ENCODE measurements at regions not wholly inside any gene's neighbourhood (a gene's known extent, or its start where the extent isn't known, plus 50 kb on each side); places are given as distances from the start of the nearest gene placed in this dataset.

DNA sequence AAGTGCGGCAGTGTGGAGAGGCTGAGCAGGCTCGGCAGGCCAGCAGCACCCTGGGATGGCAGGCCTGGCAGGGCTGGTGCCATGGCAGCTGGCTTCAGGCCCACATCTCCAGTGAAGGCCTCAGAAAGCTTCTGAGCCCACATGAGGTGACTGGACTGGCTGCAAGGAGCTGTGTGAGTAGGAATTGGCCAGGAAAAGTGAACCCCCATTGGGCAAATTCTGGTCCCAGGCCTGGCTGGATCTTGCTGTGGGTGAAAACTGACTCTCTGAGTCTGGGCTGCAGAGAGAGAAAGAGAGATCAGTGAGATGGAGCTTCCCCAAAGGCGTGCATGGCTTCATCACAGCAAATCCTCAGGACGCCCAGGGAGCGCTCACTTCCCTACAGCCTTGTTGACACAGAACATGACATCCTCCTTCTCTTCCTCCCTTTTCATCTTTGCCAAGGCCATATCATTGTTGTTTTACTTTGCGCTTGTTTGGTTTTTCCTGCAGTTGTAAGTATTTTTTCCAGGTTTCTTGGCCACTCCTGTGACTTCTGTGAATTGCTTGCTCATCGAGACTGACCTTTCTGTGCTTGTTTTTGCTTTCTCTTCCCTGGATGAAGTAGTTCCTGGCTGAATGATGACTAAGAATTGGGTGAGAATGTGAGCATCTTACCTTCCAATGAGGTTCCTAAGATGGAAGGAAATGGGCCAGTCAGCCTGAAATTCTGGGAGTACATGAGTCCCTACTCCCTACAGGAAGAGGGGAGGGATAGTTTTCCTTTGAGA lies 299.1 kb downstream of the TLE3 start:
- no peak for DNase-seq

DNA sequence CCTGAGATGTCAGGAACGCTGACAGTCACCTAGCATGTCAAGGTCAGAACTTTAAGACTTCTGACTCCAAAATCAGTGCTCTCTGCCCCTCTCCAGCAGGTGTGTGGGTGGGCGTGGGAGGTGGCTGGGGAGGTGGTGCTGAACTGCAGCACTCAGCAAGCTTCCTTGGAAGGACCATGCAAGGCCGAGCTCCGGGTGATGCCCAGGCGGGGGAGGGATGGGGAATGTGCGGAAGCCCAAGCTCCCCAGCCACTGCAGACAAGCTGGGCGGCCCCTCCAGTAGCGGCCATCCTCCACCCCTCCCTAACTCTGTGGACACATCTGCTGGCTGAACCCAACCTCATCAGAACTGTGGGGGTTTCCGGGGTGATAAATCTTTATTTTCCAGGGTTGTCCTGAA lies 296.6 kb downstream of the TLE3 start:
- no peak for DNase-seq

DNA sequence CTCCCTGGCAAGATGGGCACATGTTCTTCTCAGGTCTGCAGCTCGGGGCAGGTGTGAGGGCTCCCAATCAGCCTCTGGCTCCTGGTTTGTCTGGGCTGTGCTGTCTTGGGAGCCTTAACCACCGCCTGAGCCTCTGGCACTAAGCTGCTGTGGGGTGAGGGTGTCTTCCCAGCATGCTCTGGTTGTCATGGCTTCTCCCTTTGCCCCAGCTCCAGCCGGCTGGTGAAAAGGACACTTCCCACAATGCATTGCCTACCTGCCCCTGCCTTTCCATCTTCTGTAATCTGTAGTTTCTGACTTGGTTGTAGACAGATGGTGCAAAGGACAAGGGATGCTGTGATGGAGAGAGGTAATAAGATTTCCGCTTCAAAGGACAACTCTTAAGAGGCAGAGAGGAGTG lies 295.3 kb downstream of the TLE3 start:
- DNase-seq, result no peak

DNA sequence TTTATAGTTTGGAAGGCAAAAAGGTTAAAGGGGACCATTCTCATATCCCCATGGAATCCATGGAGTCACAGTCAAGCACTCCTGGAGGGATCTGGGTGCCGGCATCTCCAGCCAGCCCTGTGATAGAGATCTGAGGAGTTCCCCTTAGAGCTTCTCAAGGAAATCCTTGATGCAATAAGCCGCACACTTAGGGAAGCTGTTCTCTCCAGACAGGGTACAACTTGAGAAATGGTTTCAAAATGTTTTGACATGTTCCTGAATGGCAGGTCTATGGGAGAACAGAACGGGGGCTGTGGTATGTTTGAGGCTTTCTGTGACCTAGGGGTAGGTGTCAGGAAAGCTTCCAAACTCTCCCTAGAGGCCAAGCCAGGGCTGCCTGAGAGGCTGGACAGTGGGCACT lies 292.9 kb downstream of the TLE3 start:
- DNase-seq, result no peak

DNA sequence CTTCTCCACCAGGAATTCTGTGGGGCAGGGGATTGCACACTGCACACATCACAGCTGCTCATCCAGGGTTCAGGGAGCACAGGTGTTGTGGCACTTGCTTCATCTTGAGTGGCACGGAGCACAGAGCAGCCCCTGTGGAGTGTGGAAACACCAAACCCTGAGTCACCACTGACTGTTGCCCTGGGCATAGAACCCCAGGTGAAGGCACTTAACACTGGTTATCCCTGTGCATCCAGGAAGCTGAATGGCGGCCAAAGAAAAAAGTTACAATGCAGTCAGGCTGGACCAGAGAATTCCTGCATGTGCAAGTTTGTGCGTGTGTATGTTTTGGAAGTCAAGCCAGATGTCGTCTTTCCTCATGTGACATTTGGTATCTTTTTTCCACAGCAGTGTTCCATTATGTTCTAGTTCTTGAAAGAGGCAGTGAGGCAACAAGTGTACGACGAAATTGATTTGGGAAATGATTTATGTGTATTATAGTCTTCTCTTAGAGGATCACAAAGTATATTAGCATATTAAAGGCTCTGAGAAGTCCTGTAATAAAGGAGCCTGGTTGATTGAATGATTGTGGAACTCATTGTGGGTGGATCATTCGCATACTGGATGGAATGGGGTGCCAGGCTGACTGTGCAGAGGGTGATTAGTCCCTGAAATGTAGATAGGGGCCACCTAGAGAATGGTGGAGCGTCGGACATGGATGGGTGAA lies 292.3 kb downstream of the TLE3 start:
- no peak for DNase-seq

DNA sequence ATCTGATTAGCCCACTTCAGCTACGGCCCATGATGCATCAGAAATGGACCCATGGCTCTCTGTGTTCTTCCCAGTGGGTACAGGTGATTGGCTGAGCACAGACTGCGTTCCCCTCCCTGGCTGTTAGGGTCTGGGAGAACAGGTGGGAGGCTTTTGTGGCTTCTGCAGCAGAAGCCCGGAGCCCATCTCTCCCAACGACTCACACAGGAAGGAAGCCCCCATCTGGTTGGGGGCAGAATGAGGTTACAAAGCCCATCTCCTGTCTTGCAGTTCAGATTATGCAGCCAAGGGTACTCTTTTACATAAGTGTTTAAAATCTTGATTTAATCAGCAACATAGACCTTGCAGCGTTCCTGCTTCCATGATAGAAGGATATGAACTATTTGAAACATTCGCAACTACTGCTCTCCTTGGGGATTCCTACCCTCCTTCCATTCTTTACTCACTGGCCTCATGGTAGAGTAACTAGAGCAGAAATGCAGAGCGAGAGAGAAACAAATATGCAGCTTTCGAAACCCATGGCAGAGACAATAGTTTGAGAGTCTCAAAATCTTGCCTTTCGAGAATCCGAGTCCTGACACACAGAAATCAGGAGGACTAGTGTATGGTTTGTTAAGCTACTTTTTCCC lies 291.3 kb downstream of the TLE3 start:
- DNase-seq, result no peak

DNA sequence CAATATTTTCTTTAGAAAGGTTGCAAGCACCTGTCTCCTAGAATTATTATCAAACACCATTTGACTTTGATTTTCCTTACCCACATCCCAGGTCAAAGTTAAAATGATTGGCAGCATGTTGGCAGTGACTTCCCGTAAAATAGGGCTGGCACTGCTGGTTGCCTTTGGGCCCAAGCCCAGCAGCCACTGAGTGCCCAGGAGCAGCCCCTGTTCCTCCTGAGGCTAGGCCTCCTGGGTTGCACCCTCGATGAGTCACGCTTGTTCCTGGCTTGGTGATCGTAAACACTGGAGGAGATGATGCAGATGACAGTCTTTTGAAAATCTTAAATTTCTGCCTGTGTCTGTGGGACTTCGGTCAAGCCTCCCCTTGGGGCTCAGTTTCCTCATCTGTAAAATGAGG lies 290.0 kb downstream of the TLE3 start:
- no peak for DNase-seq

DNA sequence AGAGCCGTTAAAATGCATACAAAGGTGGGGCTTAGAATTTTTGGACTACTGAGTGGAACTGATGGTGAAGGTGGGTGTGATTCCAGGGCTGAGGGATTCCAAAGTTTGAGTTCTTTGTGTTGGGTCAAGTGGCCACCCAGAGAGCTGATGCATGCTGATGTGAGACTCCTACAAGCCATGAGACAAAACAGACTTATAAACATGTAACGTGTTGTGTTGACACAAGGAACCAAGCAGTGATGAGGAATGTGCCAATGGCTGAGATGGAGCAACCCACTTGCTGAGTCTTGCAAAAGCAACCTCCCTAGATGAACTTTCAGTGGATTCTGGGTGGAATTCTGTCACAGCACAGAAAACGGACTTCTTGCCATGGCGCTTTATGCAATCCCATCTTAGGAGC lies 289.0 kb downstream of the TLE3 start:
- DNase-seq, result no peak

DNA sequence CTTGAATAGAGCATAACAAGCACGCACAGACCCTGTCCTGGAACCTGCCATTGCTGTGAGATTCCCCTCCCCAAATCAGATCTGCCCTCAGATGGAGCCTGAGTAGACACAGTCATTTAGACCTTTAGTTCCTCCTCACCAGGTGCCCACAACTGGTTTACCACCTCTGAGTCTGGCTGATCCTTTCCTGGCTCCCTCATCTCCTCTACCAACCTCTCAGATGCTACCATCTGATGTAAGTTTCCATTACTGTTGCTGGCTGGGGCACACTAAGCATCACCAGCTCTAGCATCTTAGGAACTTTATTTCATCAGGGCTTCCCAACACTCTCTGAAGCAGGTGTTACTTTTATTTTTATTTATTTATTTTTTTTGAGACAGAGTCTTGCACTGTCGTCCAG lies 288.3 kb downstream of the TLE3 start:
- no peak for DNase-seq

DNA sequence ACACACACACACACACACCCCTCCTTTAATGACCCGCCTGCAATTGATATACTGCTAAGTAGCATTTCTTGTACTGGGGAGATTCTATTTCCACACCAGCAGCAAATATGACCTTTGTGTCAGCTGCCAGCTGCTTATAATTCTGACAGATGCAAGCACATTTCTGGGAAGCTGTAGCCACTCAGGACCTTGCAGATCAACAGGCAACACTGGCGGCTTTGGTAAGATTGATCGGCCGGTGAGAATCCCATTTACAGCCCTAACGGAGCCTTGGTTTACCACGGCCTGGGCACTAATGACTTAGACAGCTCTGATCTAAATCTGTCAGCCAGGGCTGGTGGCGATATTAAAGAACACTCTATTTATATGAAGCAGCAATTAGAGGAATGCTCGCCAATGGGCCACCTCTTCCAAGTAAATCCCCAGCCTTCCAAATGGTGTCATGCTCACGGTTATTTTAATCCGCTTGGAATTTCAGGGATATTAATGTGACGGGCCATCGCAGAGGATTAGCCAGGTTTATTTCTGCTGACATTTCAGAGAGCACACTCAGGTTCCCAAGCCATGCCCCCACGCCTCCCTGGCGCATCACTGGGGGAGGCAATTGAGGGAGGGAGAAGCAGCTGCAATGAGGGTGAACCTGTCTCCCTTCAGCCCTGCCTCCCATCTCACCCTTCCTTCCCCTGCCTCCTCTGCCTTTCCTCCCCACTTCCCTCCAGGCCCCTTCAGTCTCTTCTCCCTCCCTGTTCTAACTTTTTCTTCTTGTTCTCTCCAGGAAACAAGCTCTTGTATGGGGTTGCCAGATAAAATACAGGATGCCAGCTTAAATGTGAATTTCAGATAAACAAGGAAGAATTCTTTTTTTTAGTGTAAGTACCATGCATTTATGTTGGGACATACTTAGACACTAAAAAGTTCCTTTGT lies 287.0 kb downstream of the TLE3 start:
- DNase-seq, result no peak

DNA sequence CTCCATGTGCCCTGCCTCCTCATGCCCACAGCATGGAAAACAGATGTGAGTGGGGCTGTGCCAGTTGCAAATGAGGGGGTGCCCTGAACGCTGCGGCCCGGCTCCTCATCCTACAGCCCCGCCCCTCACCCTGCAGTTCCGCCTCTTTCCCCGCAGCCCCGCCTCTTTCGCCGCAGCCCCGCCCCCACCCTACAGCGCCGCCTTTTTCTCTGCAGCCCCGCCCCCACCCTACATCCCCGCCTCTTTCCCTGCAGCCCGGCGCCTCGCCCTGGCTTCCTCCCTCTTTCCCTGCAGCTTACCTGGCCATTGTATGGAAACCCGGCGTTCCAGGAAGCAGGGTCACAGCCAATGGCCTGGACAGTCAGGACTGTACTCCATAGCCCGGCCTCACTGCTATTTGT lies 284.9 kb downstream of the TLE3 start:
- no peak for DNase-seq

DNA sequence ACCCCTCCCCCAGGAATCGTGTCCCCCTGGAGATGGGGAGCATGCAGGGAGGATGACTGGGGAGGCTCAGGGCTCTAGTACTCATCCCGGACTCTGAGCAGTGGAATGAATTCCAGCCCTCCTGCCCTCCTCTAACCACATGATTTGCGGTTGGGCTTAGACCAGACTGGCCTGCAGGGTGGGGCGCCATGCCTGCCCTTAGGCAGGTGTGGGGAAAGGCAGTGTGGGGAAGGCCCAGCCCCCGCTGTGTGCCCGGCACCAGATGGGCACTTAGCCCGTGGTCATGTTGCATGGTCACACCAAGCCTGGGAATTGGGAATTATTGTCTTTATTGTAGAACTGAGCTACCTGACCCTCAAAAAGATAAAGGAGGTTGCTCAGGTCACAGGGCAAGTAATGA lies 283.8 kb downstream of the TLE3 start:
- DNase-seq, result no peak

DNA sequence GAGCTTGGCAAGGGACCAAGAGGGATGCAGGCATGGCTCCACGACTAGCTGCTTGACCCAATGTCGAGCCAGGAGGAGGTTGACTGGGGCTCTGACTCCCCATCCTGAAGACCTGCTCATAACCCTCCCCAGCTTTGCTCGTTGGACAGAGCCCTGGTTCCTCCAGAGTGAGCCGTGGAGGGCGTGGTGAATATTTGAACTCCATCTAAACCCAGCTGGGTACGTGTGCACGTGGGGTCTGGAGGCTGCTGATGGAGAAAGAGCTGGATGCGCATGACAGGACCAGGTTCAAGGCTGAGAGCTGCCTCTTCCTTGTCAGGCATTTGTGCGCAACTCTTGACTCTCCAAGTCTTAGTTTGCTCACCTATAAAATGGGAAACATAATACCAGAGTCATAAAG lies 282.8 kb downstream of the TLE3 start:
- DNase-seq, result no peak

DNA sequence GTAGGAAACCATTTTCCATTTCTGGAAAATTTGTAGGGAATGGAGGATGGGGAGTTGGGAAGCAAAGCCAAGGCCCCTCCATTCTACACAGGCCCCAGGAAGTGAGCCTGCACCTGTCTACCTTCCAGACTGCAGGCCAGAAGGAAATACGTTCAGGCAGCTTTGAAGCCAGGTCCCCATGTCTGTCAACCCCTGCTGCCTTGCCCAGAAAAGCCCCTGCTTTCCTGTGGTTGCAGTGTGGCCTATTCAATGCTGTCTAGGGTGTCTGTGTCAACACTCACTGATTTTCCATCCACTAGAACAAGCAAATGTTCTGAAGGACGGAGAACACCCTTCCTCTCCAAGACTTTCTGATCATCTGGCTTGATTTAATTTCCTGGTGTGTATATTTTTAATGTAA lies 281.9 kb downstream of the TLE3 start:
- no peak for DNase-seq

DNA sequence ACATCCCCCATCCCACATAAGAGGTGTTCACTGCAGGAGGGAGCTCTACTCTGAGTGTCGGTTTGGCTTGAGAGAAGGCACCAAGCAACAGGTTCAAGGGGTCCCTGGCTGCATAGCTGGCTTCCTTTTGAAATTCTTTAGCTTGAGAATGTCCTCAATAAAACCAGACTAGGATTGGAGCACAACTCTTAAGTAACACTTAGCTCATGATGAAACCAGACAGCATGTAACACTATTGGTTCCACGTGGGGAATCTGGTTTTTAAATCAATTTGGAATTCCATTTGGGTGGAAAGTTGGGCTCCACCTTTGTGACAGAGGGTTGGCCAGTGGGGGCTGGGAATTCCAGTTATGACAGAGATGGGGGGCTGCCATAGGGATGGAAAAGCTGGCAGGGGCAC lies 281.2 kb downstream of the TLE3 start:
- DNase-seq, result no peak

DNA sequence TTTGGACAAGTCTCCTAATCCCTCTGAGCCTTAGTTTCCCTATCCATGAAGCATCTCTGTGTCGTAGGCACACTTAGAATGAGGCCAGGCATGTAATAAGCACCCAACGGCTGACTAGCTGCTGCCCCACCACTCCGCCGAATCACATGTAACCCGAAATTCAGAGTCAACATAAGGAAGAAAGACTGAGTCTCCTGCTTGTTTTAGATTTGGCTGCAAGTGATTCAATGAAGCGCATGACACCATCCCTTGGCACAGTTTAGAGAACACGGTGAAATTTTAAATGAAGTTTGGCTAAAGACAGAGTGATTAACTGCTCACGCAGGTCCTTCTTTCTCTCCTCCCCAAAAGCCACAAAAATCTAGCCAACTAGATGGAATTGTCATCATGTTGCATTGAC lies 279.2 kb downstream of the TLE3 start:
- DNase-seq, result no peak

DNA sequence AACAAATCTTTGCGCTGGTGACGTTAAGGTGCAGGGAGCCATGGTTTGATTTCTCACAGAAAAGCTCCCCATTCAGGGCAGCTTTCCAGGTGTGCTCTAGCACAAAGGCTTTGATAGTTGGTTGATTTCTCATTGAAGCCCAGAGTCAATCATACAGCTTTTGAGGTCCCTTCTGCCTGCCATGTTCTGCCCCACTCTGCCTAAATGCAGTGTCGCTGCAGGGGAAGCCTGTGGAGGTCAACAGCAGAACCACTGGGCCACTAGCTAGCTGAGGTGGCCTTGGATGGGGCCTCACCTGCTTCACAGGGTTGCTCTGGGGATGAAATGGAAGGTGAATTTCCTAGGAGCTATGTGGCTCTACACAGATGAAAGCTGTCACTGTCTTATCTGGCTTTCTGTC lies 278.3 kb downstream of the TLE3 start:
- DNase-seq, result no peak

DNA sequence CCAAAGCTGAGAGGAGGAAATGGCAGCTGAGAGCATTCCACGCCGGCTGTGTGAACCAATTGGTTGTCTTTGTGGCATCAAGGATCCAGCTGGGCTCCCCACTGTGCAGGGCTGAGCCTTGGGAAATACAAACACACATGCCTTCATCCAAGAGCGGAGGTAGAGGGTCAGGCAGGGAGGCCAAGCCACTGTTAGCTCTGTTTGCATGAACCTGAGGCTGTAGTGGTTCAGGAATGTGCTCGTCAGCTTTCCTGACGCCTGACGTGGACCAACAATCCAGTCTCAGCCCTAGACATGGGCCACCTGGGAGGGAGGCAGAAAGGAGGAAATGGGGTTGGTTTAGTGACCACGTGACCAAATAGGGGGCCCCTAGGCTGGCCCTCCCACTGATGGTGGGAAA lies 276.9 kb downstream of the TLE3 start:
- DNase-seq, result no peak

DNA sequence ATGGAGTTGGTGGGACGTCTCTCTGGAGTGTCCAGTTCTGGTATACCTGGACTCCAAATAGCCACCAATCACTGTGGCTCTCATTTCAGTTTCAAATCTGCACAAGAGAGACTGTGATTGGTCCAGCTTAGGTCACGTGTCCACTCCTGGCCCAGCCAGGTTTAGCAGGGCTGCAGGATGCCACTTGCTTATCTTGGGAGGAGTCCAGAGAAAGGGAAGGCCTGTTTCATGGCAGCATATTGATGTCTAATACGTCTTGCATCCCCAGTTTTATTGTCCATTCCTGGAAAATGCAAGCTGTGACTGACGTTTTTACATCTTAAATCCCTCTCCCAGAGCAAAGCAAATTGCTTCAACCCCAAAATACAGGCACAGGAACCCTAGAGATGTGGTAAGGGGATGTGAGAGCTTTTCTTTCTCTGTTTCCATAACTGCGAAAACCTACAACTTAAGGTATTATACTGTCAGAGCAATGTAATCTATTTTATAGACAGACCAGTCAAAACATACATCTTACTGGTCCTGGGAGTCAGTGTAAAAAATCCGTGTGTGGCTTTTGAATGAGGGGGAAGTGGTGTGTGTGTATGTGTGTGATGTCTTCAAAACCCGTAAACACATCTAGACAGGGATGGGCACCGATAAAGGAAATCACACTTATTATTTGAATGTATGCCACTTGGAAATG lies 274.4 kb downstream of the TLE3 start:
- DNase-seq, result no peak

DNA sequence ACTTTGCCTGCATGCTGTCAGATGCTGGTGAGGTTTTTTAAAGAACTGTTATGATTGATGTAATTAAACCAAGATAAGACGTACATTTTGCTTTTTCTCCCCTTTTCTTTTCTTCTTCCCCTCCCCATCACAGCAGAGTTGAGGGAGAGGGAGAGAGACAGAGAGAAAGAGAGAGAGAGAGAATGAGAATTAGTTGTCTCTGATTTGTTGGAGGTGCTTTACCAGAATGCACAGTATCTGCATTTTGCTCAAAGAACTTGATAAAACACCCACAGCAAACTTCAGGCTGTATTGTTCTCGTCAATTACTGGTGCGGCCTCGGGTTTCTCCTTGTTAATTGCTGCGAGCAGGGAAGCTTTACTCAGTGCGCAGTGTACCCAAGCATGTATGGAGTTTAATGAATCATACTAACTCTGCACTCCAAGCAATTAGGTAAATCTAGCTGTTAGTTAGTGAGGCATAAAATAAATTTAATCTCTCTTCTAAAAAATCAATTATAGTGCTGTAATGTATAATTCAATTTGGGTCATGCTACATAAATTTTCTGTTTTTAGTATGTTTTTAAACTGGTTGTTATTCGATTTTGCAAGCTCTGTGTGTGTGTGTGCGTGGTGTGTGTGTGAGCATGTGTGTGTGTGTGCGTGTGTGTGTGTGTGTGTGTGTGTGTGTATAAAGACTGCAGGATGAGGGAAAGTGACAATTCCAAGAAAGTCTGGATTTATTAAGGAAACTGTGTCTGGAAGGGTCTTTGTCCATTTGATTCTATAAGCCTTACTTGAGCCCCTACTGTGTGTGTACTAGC lies 273.4 kb downstream of the TLE3 start:
- no peak for DNase-seq

DNA sequence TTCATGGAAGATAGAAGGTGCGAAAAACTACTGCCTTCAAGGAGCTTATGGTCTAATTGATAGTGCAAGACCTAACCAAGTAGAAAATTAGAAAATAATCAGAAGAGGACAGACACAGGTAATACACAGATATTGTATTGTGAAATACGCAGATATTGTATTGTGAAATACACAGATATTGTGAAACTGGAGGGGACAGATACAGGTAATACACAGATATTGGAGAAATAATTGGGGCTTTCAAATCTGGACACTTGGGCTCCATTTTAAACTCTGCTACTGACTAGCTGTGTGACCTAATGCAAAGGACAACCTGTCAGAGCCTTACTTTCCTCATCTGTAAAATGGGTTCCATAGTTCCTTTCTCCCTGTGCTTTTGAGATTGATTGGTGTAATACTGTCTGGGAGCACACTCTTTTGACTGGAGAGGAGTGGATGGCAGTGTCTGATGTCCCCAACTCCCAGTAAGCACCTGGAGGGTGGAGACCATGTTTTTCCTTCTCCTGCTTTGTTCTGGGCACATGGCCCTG lies 272.8 kb downstream of the TLE3 start:
- no peak for DNase-seq
